NCI-H345 treated with DMSO at 0.1 percent for 48 hours (cell line): ENCODE measurements at regions not wholly inside any gene's neighbourhood (a gene's known extent, or its start where the extent isn't known, plus 50 kb on each side); places are given as distances from the start of the nearest gene placed in this dataset.
"Not testable (repeated sequence)": the region's sequence is repeated elsewhere in the genome, so short reads cannot be mapped to it uniquely, and the experiment has no call there.

ENCODE experiments used
- DNase-seq: peaks from one replicate; lab custom pipeline; 2025; ENCODE audit not compliant: unreplicated experiment; lab: John Stamatoyannopoulos, UW

GRCh38 chr11:110347660-110348059 lies 51.2 kb upstream of the RDX start:
- no peak for DNase-seq

- DNase-seq: no peak
Measured at GRCh38 chr11:110349138-110349996, 53.0 kb upstream of the RDX start.

- DNase-seq: not testable (repeated sequence)
Measured at GRCh38 chr11:110349997-110350383, 53.6 kb upstream of the RDX start.

GRCh38 chr11:110355011-110355744 lies 58.8 kb upstream of the RDX start:
- no peak for DNase-seq

GRCh38 chr11:110356762-110357671 lies 60.6 kb upstream of the RDX start:
- DNase-seq: no peak

GRCh38 chr11:110358336-110358735 lies 61.9 kb upstream of the RDX start:
- no peak for DNase-seq

- not testable (repeated sequence) for DNase-seq
Measured at GRCh38 chr11:110360781-110361408, 64.5 kb upstream of the RDX start.

- DNase-seq: no peak
Measured at GRCh38 chr11:110362971-110363509, 66.6 kb upstream of the RDX start.

GRCh38 chr11:110366291-110366690 lies 63.5 kb upstream of the FDX1 start:
- no peak for DNase-seq

GRCh38 chr11:110367571-110367970 lies 62.2 kb upstream of the FDX1 start:
- peak; percentile 39 for DNase-seq

- no peak for DNase-seq
Measured at GRCh38 chr11:110371084-110371483, 58.7 kb upstream of the FDX1 start.

GRCh38 chr11:110373051-110373702 lies 56.6 kb upstream of the FDX1 start:
- no peak for DNase-seq

GRCh38 chr11:110374921-110375320 lies 54.8 kb upstream of the FDX1 start:
- DNase-seq: no peak

- no peak for DNase-seq
Measured at GRCh38 chr11:110375351-110375750, 54.4 kb upstream of the FDX1 start.

GRCh38 chr11:110376021-110376420 lies 53.7 kb upstream of the FDX1 start:
- DNase-seq: no peak

- peak; percentile 73 for DNase-seq
Measured at GRCh38 chr11:110376711-110377324, 52.9 kb upstream of the FDX1 start.

GRCh38 chr11:110377434-110377833 lies 52.3 kb upstream of the FDX1 start:
- DNase-seq: no peak

- no peak for DNase-seq
Measured at GRCh38 chr11:110379261-110379660, 50.5 kb upstream of the FDX1 start.

GRCh38 chr11:110379936-110380335 lies 49.8 kb upstream of the FDX1 start:
- no peak for DNase-seq
